Liver (tissue), 8 donors: ENCODE measurements at regions not wholly inside any gene's neighbourhood (a gene's known extent, or its start where the extent isn't known, plus 50 kb on each side); places are given as distances from the start of the nearest gene placed in this dataset.

Experiments used
- DNase-seq: peaks from one replicate; pipeline ENCODE4 v3.0.0-alpha.2; 2017; ENCODE audit warnings: low spot score
- H3K27ac ChIP-seq, 2 donors: one replicate each; pipeline ENCODE4 v1.7.0; 2013; ENCODE audit warnings: inconsistent platforms in 2 of 2, low read length in 2 of 2, control low read depth in 1 of 2, low read depth in 1 of 2, mild to moderate bottlenecking in 1 of 2
- H3K27me3 ChIP-seq, 4 donors: one replicate each; pipeline versions ENCODE4 v1.6.1 to v1.7.0; 2013; ENCODE audit warnings: low read length in 3 of 4, inconsistent platforms in 1 of 4, mild to moderate bottlenecking in 1 of 4, moderate library complexity in 1 of 4; ENCODE audit not compliant: control insufficient read depth in 4 of 4, insufficient read depth in 4 of 4
- H3K36me3 ChIP-seq, 4 donors: one replicate each; pipeline versions ENCODE4 v1.6.1 to v1.7.0; 2013; ENCODE audit warnings: low read length in 3 of 4, mild to moderate bottlenecking in 3 of 4, low read depth in 1 of 4, moderate library complexity in 1 of 4; ENCODE audit not compliant: control insufficient read depth in 4 of 4, insufficient read depth in 3 of 4
- H3K4me1 ChIP-seq, 4 donors: one replicate each; pipeline versions ENCODE4 v1.6.1 to v1.7.0; 2013; ENCODE audit warnings: low read length in 3 of 4, mild to moderate bottlenecking in 3 of 4, moderate library complexity in 1 of 4; ENCODE audit not compliant: control insufficient read depth in 4 of 4, insufficient read depth in 4 of 4
- H3K4me3 ChIP-seq, 3 donors: one replicate each; pipeline versions ENCODE4 v1.6.1 to v1.7.0; 2013; ENCODE audit warnings: low read length in 3 of 3, control low read depth in 1 of 3, low read depth in 1 of 3, mild to moderate bottlenecking in 1 of 3
- H3K9ac ChIP-seq, 2 donors: one replicate each; pipeline ENCODE4 v1.7.0; 2013; ENCODE audit warnings: low read length in 2 of 2, mild to moderate bottlenecking in 2 of 2, moderate library complexity in 2 of 2, control low read depth in 1 of 2, low read depth in 1 of 2
- H3K9me3 ChIP-seq, 4 donors: one replicate each; pipeline versions ENCODE4 v1.6.1 to v1.7.0; 2013; ENCODE audit warnings: low read length in 3 of 4; ENCODE audit not compliant: control insufficient read depth in 4 of 4
- EGR1 ChIP-seq, 2 donors: IDR thresholded peaks; 2 replicates each; pipeline ENCODE4 v1.6.1; 2016 to 2018; ENCODE audit warnings: antibody characterized with exemption in 2 of 2, low read depth in 2 of 2
- FOXA1 ChIP-seq: IDR thresholded peaks from 2 replicates; pipeline ENCODE4 v1.6.1; 2016; ENCODE audit warnings: antibody characterized with exemption
- FOXA2 ChIP-seq: IDR thresholded peaks from 2 replicates; pipeline ENCODE4 v1.6.1; 2016; ENCODE audit warnings: antibody characterized with exemption
- GABPA ChIP-seq, 2 donors: IDR thresholded peaks in 1 of 2; conservative IDR thresholded peaks in 1 of 2; 2 replicates each; pipeline ENCODE4 v1.6.1; 2016; ENCODE audit warnings: antibody characterized with exemption in 2 of 2, mild to moderate bottlenecking in 1 of 2, moderate library complexity in 1 of 2
- HNF4A ChIP-seq, 2 donors: conservative IDR thresholded peaks; 2 replicates each; pipeline ENCODE4 v1.6.1; 2016; ENCODE audit warnings: antibody characterized with exemption in 2 of 2, mild to moderate bottlenecking in 2 of 2
- HNF4G ChIP-seq: IDR thresholded peaks from 2 replicates; pipeline ENCODE4 v1.6.1; 2016; ENCODE audit warnings: antibody characterized with exemption
- JUND ChIP-seq, 2 donors: IDR thresholded peaks; 2 replicates each; pipeline ENCODE4 v1.6.1; 2016; ENCODE audit warnings: antibody characterized with exemption in 2 of 2
- NR2F2 ChIP-seq: IDR thresholded peaks from 2 replicates; pipeline ENCODE4 v1.6.1; 2016; ENCODE audit warnings: antibody characterized with exemption
- RAD21 ChIP-seq, 2 donors: IDR thresholded peaks; 2 replicates each; pipeline ENCODE4 v1.6.1; 2016; ENCODE audit warnings: antibody characterized with exemption in 2 of 2, mild to moderate bottlenecking in 2 of 2
- RXRA ChIP-seq, 2 donors: IDR thresholded peaks; 2 replicates each; pipeline ENCODE4 v1.6.1; 2017 to 2018; ENCODE audit warnings: antibody characterized with exemption in 2 of 2, mild to moderate bottlenecking in 1 of 2
- SP1 ChIP-seq: IDR thresholded peaks from 2 replicates; pipeline ENCODE4 v1.6.1; 2018; ENCODE audit warnings: antibody characterized with exemption, mild to moderate bottlenecking
- TAF1 ChIP-seq: conservative IDR thresholded peaks from 2 replicates; pipeline ENCODE4 v1.6.1; 2016; ENCODE audit warnings: antibody characterized with exemption, mild to moderate bottlenecking
- YY1 ChIP-seq: IDR thresholded peaks from 2 replicates; pipeline ENCODE4 v1.6.1; 2016; ENCODE audit warnings: antibody characterized with exemption, mild to moderate bottlenecking
- WGBS: extraction: QIAGEN DNeasy Blood & Tissue Kit; methylation state at CpG from one replicate; pipeline ENCODE4 v1.1.7; 2013; 5-methylcytosine and 5-hydroxymethylcytosine counted together
- TF ChIP-seq, protein P1 (sequence below): IDR thresholded peaks from 2 replicates; pipeline ENCODE4 v1.6.1; 2016; ENCODE audit warnings: antibody characterized with exemption
- TF ChIP-seq, protein P2 (sequence below): IDR thresholded peaks from 2 replicates; pipeline ENCODE4 v1.6.1; 2016; ENCODE audit warnings: antibody characterized with exemption
- TF ChIP-seq, protein P3 (sequence below): IDR thresholded peaks from 2 replicates; pipeline ENCODE4 v1.6.1; 2016; ENCODE audit warnings: antibody characterized with exemption
- TF ChIP-seq, protein P4 (sequence below): IDR thresholded peaks from 2 replicates; pipeline ENCODE4 v1.6.1; 2016; ENCODE audit warnings: antibody characterized with exemption, mild to moderate bottlenecking
- TF ChIP-seq, protein P5 (sequence below): fragments of 150-350 bp; IDR thresholded peaks from 2 replicates; pipeline ENCODE4 v1.5.1; 2017; ENCODE audit warnings: improper control_type of control experiment, low read depth, low read length; ENCODE audit not compliant: missing input control
- donor health status: healthy.
- donor health status: healthy.
- donor health status: healthy.
- donor health status: healthy.
- donor health status: healthy.

DNA sequence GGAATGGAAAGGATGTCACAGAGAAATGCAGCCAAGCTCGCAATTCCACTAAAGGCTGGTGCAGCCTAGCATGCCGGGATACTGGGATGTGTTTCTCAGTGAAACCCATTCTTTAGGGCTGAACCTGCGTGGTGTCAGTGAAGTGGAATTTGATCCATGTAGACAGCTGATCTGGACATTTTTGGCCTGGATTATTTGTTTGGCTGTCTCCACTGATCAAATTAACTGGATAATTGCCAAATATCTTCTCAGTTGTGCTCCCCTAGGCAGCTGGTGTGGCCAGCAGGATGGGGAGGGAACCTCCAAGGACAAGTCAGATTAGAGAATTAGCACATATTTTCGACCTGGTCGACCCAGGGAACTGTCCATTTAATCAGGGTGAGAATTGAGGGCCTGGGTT, 318.4 kb downstream of the RPS6KC1 start:
- Histone ChIP-seq H3K36me3 (no peaks in the 10 kb centered on the region), H3K9ac (no peak overlapping the region), H3K4me3 (no peak overlapping the region), H3K27ac (no peak overlapping the region), H3K27me3 (no peaks in the 10 kb centered on the region), H3K9me3 (no peaks in the 10 kb centered on the region), H3K4me1 (peaks cover 0 to 31% (median 16%) of the 10 kb centered on the region in 4 donors)
- 43% methylated on average over 5 of the region's 5 CpGs for WGBS
- TF ChIP-seq HNF4A (conservative IDR thresholded peaks at IDR 0.05), result peak; percentile 62 to 72
- TF ChIP-seq, protein P1, sequence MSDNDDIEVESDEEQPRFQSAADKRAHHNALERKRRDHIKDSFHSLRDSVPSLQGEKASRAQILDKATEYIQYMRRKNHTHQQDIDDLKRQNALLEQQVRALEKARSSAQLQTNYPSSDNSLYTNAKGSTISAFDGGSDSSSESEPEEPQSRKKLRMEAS, result no peak
- no peak for TF ChIP-seq RXRA (IDR thresholded peaks at IDR 0.05)
- TF ChIP-seq FOXA2, result no peak
- TF ChIP-seq YY1, result no peak
- peak; percentile 37 for TF ChIP-seq HNF4G
- TF ChIP-seq TAF1, result no peak
- TF ChIP-seq NR2F2, result no peak
- TF ChIP-seq FOXA1, result no peak
- TF ChIP-seq GABPA (IDR thresholded peaks at IDR 0.05 in 1 of 2, conservative IDR thresholded peaks at IDR 0.05 in 1 of 2), result no peak
- no peak for TF ChIP-seq JUND (IDR thresholded peaks at IDR 0.05)
- TF ChIP-seq, protein P2, sequence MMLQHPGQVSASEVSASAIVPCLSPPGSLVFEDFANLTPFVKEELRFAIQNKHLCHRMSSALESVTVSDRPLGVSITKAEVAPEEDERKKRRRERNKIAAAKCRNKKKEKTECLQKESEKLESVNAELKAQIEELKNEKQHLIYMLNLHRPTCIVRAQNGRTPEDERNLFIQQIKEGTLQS, result no peak
- TF ChIP-seq, protein P3, sequence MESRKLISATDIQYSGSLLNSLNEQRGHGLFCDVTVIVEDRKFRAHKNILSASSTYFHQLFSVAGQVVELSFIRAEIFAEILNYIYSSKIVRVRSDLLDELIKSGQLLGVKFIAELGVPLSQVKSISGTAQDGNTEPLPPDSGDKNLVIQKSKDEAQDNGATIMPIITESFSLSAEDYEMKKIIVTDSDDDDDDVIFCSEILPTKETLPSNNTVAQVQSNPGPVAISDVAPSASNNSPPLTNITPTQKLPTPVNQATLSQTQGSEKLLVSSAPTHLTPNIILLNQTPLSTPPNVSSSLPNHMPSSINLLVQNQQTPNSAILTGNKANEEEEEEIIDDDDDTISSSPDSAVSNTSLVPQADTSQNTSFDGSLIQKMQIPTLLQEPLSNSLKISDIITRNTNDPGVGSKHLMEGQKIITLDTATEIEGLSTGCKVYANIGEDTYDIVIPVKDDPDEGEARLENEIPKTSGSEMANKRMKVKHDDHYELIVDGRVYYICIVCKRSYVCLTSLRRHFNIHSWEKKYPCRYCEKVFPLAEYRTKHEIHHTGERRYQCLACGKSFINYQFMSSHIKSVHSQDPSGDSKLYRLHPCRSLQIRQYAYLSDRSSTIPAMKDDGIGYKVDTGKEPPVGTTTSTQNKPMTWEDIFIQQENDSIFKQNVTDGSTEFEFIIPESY, result no peak
- peak; percentile 36 for TF ChIP-seq SP1
- TF ChIP-seq EGR1 (IDR thresholded peaks at IDR 0.05; ENCODE audit: low read depth in 2 of 2), result no peak
- TF ChIP-seq, protein P4, sequence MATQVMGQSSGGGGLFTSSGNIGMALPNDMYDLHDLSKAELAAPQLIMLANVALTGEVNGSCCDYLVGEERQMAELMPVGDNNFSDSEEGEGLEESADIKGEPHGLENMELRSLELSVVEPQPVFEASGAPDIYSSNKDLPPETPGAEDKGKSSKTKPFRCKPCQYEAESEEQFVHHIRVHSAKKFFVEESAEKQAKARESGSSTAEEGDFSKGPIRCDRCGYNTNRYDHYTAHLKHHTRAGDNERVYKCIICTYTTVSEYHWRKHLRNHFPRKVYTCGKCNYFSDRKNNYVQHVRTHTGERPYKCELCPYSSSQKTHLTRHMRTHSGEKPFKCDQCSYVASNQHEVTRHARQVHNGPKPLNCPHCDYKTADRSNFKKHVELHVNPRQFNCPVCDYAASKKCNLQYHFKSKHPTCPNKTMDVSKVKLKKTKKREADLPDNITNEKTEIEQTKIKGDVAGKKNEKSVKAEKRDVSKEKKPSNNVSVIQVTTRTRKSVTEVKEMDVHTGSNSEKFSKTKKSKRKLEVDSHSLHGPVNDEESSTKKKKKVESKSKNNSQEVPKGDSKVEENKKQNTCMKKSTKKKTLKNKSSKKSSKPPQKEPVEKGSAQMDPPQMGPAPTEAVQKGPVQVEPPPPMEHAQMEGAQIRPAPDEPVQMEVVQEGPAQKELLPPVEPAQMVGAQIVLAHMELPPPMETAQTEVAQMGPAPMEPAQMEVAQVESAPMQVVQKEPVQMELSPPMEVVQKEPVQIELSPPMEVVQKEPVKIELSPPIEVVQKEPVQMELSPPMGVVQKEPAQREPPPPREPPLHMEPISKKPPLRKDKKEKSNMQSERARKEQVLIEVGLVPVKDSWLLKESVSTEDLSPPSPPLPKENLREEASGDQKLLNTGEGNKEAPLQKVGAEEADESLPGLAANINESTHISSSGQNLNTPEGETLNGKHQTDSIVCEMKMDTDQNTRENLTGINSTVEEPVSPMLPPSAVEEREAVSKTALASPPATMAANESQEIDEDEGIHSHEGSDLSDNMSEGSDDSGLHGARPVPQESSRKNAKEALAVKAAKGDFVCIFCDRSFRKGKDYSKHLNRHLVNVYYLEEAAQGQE, result no peak
- TF ChIP-seq RAD21 (IDR thresholded peaks at IDR 0.05), result peak in 1 of 2 donors; percentile 21
- TF ChIP-seq, protein P5, sequence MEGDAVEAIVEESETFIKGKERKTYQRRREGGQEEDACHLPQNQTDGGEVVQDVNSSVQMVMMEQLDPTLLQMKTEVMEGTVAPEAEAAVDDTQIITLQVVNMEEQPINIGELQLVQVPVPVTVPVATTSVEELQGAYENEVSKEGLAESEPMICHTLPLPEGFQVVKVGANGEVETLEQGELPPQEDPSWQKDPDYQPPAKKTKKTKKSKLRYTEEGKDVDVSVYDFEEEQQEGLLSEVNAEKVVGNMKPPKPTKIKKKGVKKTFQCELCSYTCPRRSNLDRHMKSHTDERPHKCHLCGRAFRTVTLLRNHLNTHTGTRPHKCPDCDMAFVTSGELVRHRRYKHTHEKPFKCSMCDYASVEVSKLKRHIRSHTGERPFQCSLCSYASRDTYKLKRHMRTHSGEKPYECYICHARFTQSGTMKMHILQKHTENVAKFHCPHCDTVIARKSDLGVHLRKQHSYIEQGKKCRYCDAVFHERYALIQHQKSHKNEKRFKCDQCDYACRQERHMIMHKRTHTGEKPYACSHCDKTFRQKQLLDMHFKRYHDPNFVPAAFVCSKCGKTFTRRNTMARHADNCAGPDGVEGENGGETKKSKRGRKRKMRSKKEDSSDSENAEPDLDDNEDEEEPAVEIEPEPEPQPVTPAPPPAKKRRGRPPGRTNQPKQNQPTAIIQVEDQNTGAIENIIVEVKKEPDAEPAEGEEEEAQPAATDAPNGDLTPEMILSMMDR, result no peak
- no peak for DNase-seq
